Endothelial cell of umbilical vein (primary cell): ENCODE measurements at regions not wholly inside any gene's neighbourhood (a gene's known extent, or its start where the extent isn't known, plus 50 kb on each side); places are given as distances from the start of the nearest gene placed in this dataset.

Experiments
- CTCF ChIP-seq, 2 donors: IDR thresholded peaks; 1 replicate in 1 of 2; 2 replicates in 1 of 2; pipeline ENCODE4 v1.5.1; 2011; ENCODE audit warnings: low read length in 2 of 2, mild to moderate bottlenecking in 2 of 2, moderate library complexity in 2 of 2, control low read depth in 1 of 2, inconsistent platforms in 1 of 2, low read depth in 1 of 2; ENCODE audit not compliant: insufficient read depth in 1 of 2; ENCODE audit errors: extremely low read depth in 1 of 2
- EZH2 ChIP-seq: IDR thresholded peaks from 2 replicates; pipeline ENCODE4 v1.6.1; 2012; ENCODE audit warnings: borderline replicate concordance, low read depth, mild to moderate bottlenecking, moderate library complexity, low read length, inconsistent platforms; ENCODE audit not compliant: severe bottlenecking
- JUN ChIP-seq: IDR thresholded peaks from 2 replicates; pipeline ENCODE4 v1.6.1; 2011; ENCODE audit warnings: borderline replicate concordance, low read depth; ENCODE audit not compliant: insufficient read length, insufficient read depth
- MAX ChIP-seq: IDR thresholded peaks from 2 replicates; pipeline ENCODE4 v1.6.1; 2011; ENCODE audit not compliant: insufficient read depth, insufficient read length
- MYC ChIP-seq: IDR thresholded peaks from one replicate; pipeline ENCODE4 v1.6.1; 2011; ENCODE audit warnings: mild to moderate bottlenecking, low read depth, low read length
- POLR2A ChIP-seq: IDR thresholded peaks from 2 replicates; pipeline ENCODE4 v1.6.1; 2012; ENCODE audit warnings: low read depth, mild to moderate bottlenecking, control low read depth, low read length
- POLR2AphosphoS5 ChIP-seq: IDR thresholded peaks from 2 replicates; pipeline ENCODE4 v1.6.1; 2012; ENCODE audit warnings: low read depth, mild to moderate bottlenecking, control low read depth, low read length, moderate library complexity; ENCODE audit not compliant: insufficient read depth

- TF ChIP-seq CTCF (IDR thresholded peaks at IDR 0.05; ENCODE audit: extremely low read depth in 1 of 2, insufficient read depth in 1 of 2, low read depth in 1 of 2, low read length in 2 of 2): no peak
- no peak for TF ChIP-seq POLR2A
- no peak for TF ChIP-seq JUN
- no peak for TF ChIP-seq EZH2
- no peak for TF ChIP-seq POLR2AphosphoS5
- TF ChIP-seq MAX: no peak
- no peak for TF ChIP-seq MYC
Measured at GRCh38 chr3:175916191-175916934, 1057.2 kb downstream of the NAALADL2 start.
